Fibroblast of lung (primary cell): ENCODE measurements at regions not wholly inside any gene's neighbourhood (a gene's known extent, or its start where the extent isn't known, plus 50 kb on each side); places are given as distances from the start of the nearest gene placed in this dataset.

Source experiments
- DNase-seq, 2 donors: peaks; one replicate each; pipeline versions ENCODE4 v3.0.0 to v3.0.0-alpha.2; 2010; ENCODE audit warnings: low read depth in 2 of 2
- H2AFZ ChIP-seq: 2 replicates; pipeline ENCODE4 v1.5.1; 2012; ENCODE audit warnings: low read length, control low read depth, inconsistent platforms
- H3K27ac ChIP-seq: 2 replicates; pipeline ENCODE4 v1.5.1; 2011; ENCODE audit warnings: low read length, control low read depth; ENCODE audit not compliant: insufficient read depth
- H3K27me3 ChIP-seq: 2 replicates; pipeline ENCODE4 v1.5.1; 2011; ENCODE audit warnings: mild to moderate bottlenecking, low read length; ENCODE audit not compliant: control insufficient read depth, insufficient read depth
- H3K36me3 ChIP-seq: 2 replicates; pipeline ENCODE4 v1.5.1; 2011; ENCODE audit warnings: low read length; ENCODE audit not compliant: control insufficient read depth, insufficient read depth
- H3K4me1 ChIP-seq: 2 replicates; pipeline ENCODE4 v1.5.1; 2011; ENCODE audit warnings: low read length; ENCODE audit not compliant: control insufficient read depth, insufficient read depth; ENCODE audit errors: extremely low read depth
- H3K4me2 ChIP-seq: 2 replicates; pipeline ENCODE4 v1.5.1; 2011; ENCODE audit warnings: low read length, control low read depth; ENCODE audit not compliant: insufficient read depth; ENCODE audit errors: extremely low read depth
- H3K4me3 ChIP-seq, 4 experiments: fragments of 200-600 bp in 1 of 4; sonication (generic) in 1 of 4; replicated peaks in 1 of 4; 2 replicates each; pipeline ENCODE4 v1.5.1; 2011 to 2016; ENCODE audit warnings: low read length in 4 of 4, low read depth in 3 of 4, mild to moderate bottlenecking in 3 of 4, control low read depth in 2 of 4, inconsistent platforms in 1 of 4, mixed read lengths in 1 of 4; ENCODE audit not compliant: insufficient read depth in 1 of 4; ENCODE audit errors: control extremely low read depth in 1 of 4
- H3K79me2 ChIP-seq: 2 replicates; pipeline ENCODE4 v1.5.1; 2012; ENCODE audit warnings: mild to moderate bottlenecking, low read length, inconsistent platforms; ENCODE audit not compliant: control insufficient read depth, insufficient read depth
- H3K9ac ChIP-seq: 2 replicates; pipeline ENCODE4 v1.5.1; 2011; ENCODE audit warnings: mild to moderate bottlenecking, low read length, control low read depth; ENCODE audit not compliant: insufficient read depth
- H3K9me3 ChIP-seq: 2 replicates; pipeline ENCODE4 v1.5.1; 2012; ENCODE audit warnings: low read depth, low read length; ENCODE audit not compliant: control insufficient read depth, insufficient read depth
- H4K20me1 ChIP-seq: 2 replicates; pipeline ENCODE4 v1.5.1; 2011; ENCODE audit warnings: low read length; ENCODE audit not compliant: control insufficient read depth, insufficient read depth; ENCODE audit errors: extremely low read depth
- EZH2 ChIP-seq: IDR thresholded peaks from 2 replicates; pipeline ENCODE4 v1.5.1; 2012; ENCODE audit warnings: low read length, control low read depth, mild to moderate bottlenecking; ENCODE audit errors: missing control alignments
- TF ChIP-seq, protein P1 (sequence below), 2 donors: IDR thresholded peaks in 1 of 2; conservative IDR thresholded peaks in 1 of 2; 1 replicate in 1 of 2; 2 replicates in 1 of 2; pipeline ENCODE4 v1.5.1; 2011 to 2012; ENCODE audit warnings: low read length in 2 of 2, control low read depth in 1 of 2, inconsistent platforms in 1 of 2, low read depth in 1 of 2, mild to moderate bottlenecking in 1 of 2

DNA sequence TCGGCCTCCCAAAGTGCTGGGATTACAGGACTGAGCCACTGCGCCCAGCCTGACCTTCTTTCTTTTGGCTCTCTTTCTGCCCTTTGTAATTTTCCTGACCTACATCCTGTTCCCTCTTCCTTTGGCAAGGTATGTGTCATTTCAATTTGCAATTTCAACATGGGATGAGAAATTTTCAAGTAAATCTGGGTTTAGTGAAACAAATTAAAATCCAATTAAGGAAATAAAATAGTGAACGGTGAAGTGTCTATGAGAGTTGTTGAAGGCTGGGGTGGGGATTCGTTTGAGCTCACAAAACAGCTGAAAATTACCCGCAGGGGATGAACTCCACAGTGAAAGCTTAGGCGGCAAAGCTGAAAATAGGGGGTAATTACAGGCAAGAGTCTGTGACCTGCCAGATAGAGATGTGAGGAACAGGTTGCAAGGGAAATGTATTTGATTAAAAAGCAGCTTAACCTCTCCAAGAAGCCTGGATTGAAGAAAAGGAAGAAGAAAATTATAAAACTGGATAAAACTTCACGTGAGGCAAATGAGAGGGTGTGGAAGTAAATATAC lies 277.7 kb downstream of the UTP18 start:
- Histone ChIP-seq H4K20me1 (no peaks in the 10 kb centered on the region), H3K27ac (no peak overlapping the region), H2AFZ (no peak overlapping the region), H3K27me3 (no peaks in the 10 kb centered on the region), H3K4me2 (no peak overlapping the region), H3K4me3 (no peak overlapping the region), H3K9ac (no peak overlapping the region), H3K79me2 (no peaks in the 10 kb centered on the region), H3K36me3 (no peaks in the 10 kb centered on the region), H3K4me1 (no peaks in the 10 kb centered on the region), H3K9me3 (no peaks in the 10 kb centered on the region)
- DNase-seq = no peak
- TF ChIP-seq EZH2 = no peak
- TF ChIP-seq, protein P1, sequence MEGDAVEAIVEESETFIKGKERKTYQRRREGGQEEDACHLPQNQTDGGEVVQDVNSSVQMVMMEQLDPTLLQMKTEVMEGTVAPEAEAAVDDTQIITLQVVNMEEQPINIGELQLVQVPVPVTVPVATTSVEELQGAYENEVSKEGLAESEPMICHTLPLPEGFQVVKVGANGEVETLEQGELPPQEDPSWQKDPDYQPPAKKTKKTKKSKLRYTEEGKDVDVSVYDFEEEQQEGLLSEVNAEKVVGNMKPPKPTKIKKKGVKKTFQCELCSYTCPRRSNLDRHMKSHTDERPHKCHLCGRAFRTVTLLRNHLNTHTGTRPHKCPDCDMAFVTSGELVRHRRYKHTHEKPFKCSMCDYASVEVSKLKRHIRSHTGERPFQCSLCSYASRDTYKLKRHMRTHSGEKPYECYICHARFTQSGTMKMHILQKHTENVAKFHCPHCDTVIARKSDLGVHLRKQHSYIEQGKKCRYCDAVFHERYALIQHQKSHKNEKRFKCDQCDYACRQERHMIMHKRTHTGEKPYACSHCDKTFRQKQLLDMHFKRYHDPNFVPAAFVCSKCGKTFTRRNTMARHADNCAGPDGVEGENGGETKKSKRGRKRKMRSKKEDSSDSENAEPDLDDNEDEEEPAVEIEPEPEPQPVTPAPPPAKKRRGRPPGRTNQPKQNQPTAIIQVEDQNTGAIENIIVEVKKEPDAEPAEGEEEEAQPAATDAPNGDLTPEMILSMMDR (conservative IDR thresholded peaks at IDR 0.05 in 1 of 2, IDR thresholded peaks at IDR 0.05 in 1 of 2; ENCODE audit: low read depth in 1 of 2, low read length in 2 of 2) = no peak

GRCh38 chr17:51540151-51540550 lies 279.8 kb downstream of the UTP18 start:
- Histone ChIP-seq H3K79me2 (no peaks in the 10 kb centered on the region), H4K20me1 (no peaks in the 10 kb centered on the region), H3K4me3 (no peak overlapping the region), H3K4me2 (no peak overlapping the region), H3K27ac (no peak overlapping the region), H3K4me1 (no peaks in the 10 kb centered on the region), H3K36me3 (no peaks in the 10 kb centered on the region), H3K9me3 (no peaks in the 10 kb centered on the region), H3K27me3 (no peaks in the 10 kb centered on the region), H3K9ac (no peak overlapping the region), H2AFZ (no peak overlapping the region)
- TF ChIP-seq, protein P1 (conservative IDR thresholded peaks at IDR 0.05 in 1 of 2, IDR thresholded peaks at IDR 0.05 in 1 of 2; ENCODE audit: low read depth in 1 of 2, low read length in 2 of 2) = no peak
- TF ChIP-seq EZH2 = no peak
- no peak for DNase-seq

GRCh38 chr17:51541215-51541614 lies 280.9 kb downstream of the UTP18 start:
- H3K4me2 ChIP-seq = no peak overlapping the region
- H3K27ac ChIP-seq = no peak overlapping the region
- H3K9me3 ChIP-seq = no peaks in the 10 kb centered on the region
- H3K36me3 ChIP-seq = no peaks in the 10 kb centered on the region
- H3K27me3 ChIP-seq = no peaks in the 10 kb centered on the region
- H4K20me1 ChIP-seq = no peaks in the 10 kb centered on the region
- H3K4me1 ChIP-seq = no peaks in the 10 kb centered on the region
- no peak for TF ChIP-seq EZH2
- TF ChIP-seq, protein P1 (conservative IDR thresholded peaks at IDR 0.05 in 1 of 2, IDR thresholded peaks at IDR 0.05 in 1 of 2; ENCODE audit: low read depth in 1 of 2, low read length in 2 of 2) = no peak
- DNase-seq = no peak
- no peak overlapping the region for H3K4me3 ChIP-seq
- no peak overlapping the region for H3K9ac ChIP-seq
- H2AFZ ChIP-seq = no peak overlapping the region
- H3K79me2 ChIP-seq = no peaks in the 10 kb centered on the region
